ENCODE measurements at regions not wholly inside any gene's neighbourhood (a gene's known extent, or its start where the extent isn't known, plus 50 kb on each side); places are given as distances from the start of the nearest gene placed in this dataset.
"Not testable (repeated sequence)": the region's sequence is repeated elsewhere in the genome, so short reads cannot be mapped to it uniquely, and the experiment has no call there.

- no peaks in the 10 kb centered on the region for H3K27me3 Mint-ChIP-seq
- ATAC-seq, result no peak
Measured at GRCh38 chr12:33786532-33786931, 235.8 kb upstream of the ALG10 start.

GRCh38 chr12:33794954-33795353 is 227.3 kb upstream of the ALG10 start:
- no peak overlapping the region for H3K27ac Mint-ChIP-seq
- no peak for ATAC-seq
- H3K27me3 Mint-ChIP-seq, result no peaks in the 10 kb centered on the region
- no peak for DNase-seq
- H3K36me3 Mint-ChIP-seq (ENCODE audit: low read depth), result no peaks in the 10 kb centered on the region
- no peaks in the 10 kb centered on the region for H3K4me1 Mint-ChIP-seq
- no peak overlapping the region for H3K4me3 Mint-ChIP-seq
- H3K9me3 Mint-ChIP-seq, result peaks cover 42% of the 10 kb centered on the region

More at GRCh38 chr12:33786532-33786931, 235.8 kb upstream of the ALG10 start:
- H3K9me3 Mint-ChIP-seq, result peaks cover 13% of the 10 kb centered on the region
- no peak for DNase-seq
- no peaks in the 10 kb centered on the region for H3K4me1 Mint-ChIP-seq
- no peak overlapping the region for H3K27ac Mint-ChIP-seq
- H3K36me3 Mint-ChIP-seq (ENCODE audit: low read depth), result no peaks in the 10 kb centered on the region
- H3K4me3 Mint-ChIP-seq, result no peak overlapping the region

- H3K27ac Mint-ChIP-seq, result no peak overlapping the region
- ATAC-seq (no peak), DNase-seq (no peak)
- H3K9me3 Mint-ChIP-seq, result peaks cover 38% of the 10 kb centered on the region
- H3K4me3 Mint-ChIP-seq, result no peak overlapping the region
- no peaks in the 10 kb centered on the region for H3K36me3 Mint-ChIP-seq (ENCODE audit: low read depth)
- no peaks in the 10 kb centered on the region for H3K27me3 Mint-ChIP-seq
- H3K4me1 Mint-ChIP-seq, result no peaks in the 10 kb centered on the region
Measured at GRCh38 chr12:33795536-33795935, 226.8 kb upstream of the ALG10 start.

GRCh38 chr12:33813536-33813935 is 208.8 kb upstream of the ALG10 start:
- H3K9me3 Mint-ChIP-seq, result peaks cover 12% of the 10 kb centered on the region
- H3K27ac Mint-ChIP-seq, result no peak overlapping the region
- H3K4me3 Mint-ChIP-seq, result no peak overlapping the region
- no peaks in the 10 kb centered on the region for H3K36me3 Mint-ChIP-seq (ENCODE audit: low read depth)
- H3K27me3 Mint-ChIP-seq, result no peaks in the 10 kb centered on the region
- ATAC-seq, result no peak
- DNase-seq, result no peak
- H3K4me1 Mint-ChIP-seq, result no peaks in the 10 kb centered on the region

GRCh38 chr12:33817713-33818112 is 204.6 kb upstream of the ALG10 start:
- no peak for ATAC-seq
- no peak for DNase-seq
- H3K27ac Mint-ChIP-seq, result no peak overlapping the region
- no peaks in the 10 kb centered on the region for H3K27me3 Mint-ChIP-seq
- H3K4me3 Mint-ChIP-seq, result no peak overlapping the region
- H3K4me1 Mint-ChIP-seq, result no peaks in the 10 kb centered on the region
- H3K36me3 Mint-ChIP-seq (ENCODE audit: low read depth), result no peaks in the 10 kb centered on the region
- peaks cover 12% of the 10 kb centered on the region for H3K9me3 Mint-ChIP-seq

- DNase-seq (no peak), ATAC-seq (no peak)
Measured at GRCh38 chr12:33818313-33818712, 204.0 kb upstream of the ALG10 start.

GRCh38 chr12:33825442-33825841 is 196.9 kb upstream of the ALG10 start:
- no peaks in the 10 kb centered on the region for H3K27me3 Mint-ChIP-seq
- H3K36me3 Mint-ChIP-seq (ENCODE audit: low read depth), result no peaks in the 10 kb centered on the region
- H3K27ac Mint-ChIP-seq, result no peak overlapping the region
- DNase-seq (no peak), ATAC-seq (no peak)
- no peaks in the 10 kb centered on the region for H3K4me1 Mint-ChIP-seq
- no peaks in the 10 kb centered on the region for H3K9me3 Mint-ChIP-seq
- no peak overlapping the region for H3K4me3 Mint-ChIP-seq

More at GRCh38 chr12:33818313-33818712, 204.0 kb upstream of the ALG10 start:
- no peaks in the 10 kb centered on the region for H3K27me3 Mint-ChIP-seq
- no peaks in the 10 kb centered on the region for H3K36me3 Mint-ChIP-seq (ENCODE audit: low read depth)
- H3K9me3 Mint-ChIP-seq, result peaks cover 12% of the 10 kb centered on the region
- no peaks in the 10 kb centered on the region for H3K4me1 Mint-ChIP-seq
- no peak overlapping the region for H3K4me3 Mint-ChIP-seq
- H3K27ac Mint-ChIP-seq, result no peak overlapping the region

GRCh38 chr12:33825986-33826602 is 196.2 kb upstream of the ALG10 start:
- DNase-seq (no peak), ATAC-seq (no peak)
- no peaks in the 10 kb centered on the region for H3K36me3 Mint-ChIP-seq (ENCODE audit: low read depth)
- H3K27me3 Mint-ChIP-seq, result no peaks in the 10 kb centered on the region
- no peak overlapping the region for H3K4me3 Mint-ChIP-seq
- no peaks in the 10 kb centered on the region for H3K9me3 Mint-ChIP-seq
- no peak overlapping the region for H3K27ac Mint-ChIP-seq
- H3K4me1 Mint-ChIP-seq, result no peaks in the 10 kb centered on the region

- ATAC-seq (no peak), DNase-seq (no peak)
- H3K4me3 Mint-ChIP-seq, result no peak overlapping the region
- no peaks in the 10 kb centered on the region for H3K4me1 Mint-ChIP-seq
- H3K27ac Mint-ChIP-seq, result no peak overlapping the region
- H3K27me3 Mint-ChIP-seq, result no peaks in the 10 kb centered on the region
- no peaks in the 10 kb centered on the region for H3K36me3 Mint-ChIP-seq (ENCODE audit: low read depth)
- no peaks in the 10 kb centered on the region for H3K9me3 Mint-ChIP-seq
Measured at GRCh38 chr12:33828326-33828725, 194.0 kb upstream of the ALG10 start.

- Mint-ChIP-seq H3K9me3 (peaks cover 4% of the 10 kb centered on the region), H3K27me3 (no peaks in the 10 kb centered on the region), H3K4me1 (no peaks in the 10 kb centered on the region), H3K4me3 (no peak overlapping the region), H3K27ac (no peak overlapping the region), H3K36me3 (ENCODE audit: low read depth) (no peaks in the 10 kb centered on the region)
- no peak for DNase-seq
- no peak for ATAC-seq
Measured at GRCh38 chr12:33830070-33830469, 192.2 kb upstream of the ALG10 start.

- no peak overlapping the region for H3K4me3 Mint-ChIP-seq
- no peak for ATAC-seq
- H3K36me3 Mint-ChIP-seq (ENCODE audit: low read depth), result no peaks in the 10 kb centered on the region
- peaks cover 10% of the 10 kb centered on the region for H3K9me3 Mint-ChIP-seq
- H3K4me1 Mint-ChIP-seq, result no peaks in the 10 kb centered on the region
- no peaks in the 10 kb centered on the region for H3K27me3 Mint-ChIP-seq
- no peak for DNase-seq
- H3K27ac Mint-ChIP-seq, result no peak overlapping the region
Measured at GRCh38 chr12:33832900-33833299, 189.4 kb upstream of the ALG10 start.

- no peak for DNase-seq
- no peaks in the 10 kb centered on the region for H3K36me3 Mint-ChIP-seq (ENCODE audit: low read depth)
- no peak overlapping the region for H3K4me3 Mint-ChIP-seq
Measured at GRCh38 chr12:33834672-33835071, 187.6 kb upstream of the ALG10 start.

GRCh38 chr12:33876618-33877017 is 145.7 kb upstream of the ALG10 start:
- H3K36me3 Mint-ChIP-seq (ENCODE audit: low read depth), result no peaks in the 10 kb centered on the region
- no peaks in the 10 kb centered on the region for H3K4me1 Mint-ChIP-seq
- DNase-seq (no peak), ATAC-seq (no peak)
- H3K4me3 Mint-ChIP-seq, result no peak overlapping the region
- peaks cover 33% of the 10 kb centered on the region for H3K9me3 Mint-ChIP-seq
- peaks cover 3% of the 10 kb centered on the region for H3K27me3 Mint-ChIP-seq
- no peak overlapping the region for H3K27ac Mint-ChIP-seq

More at GRCh38 chr12:33834672-33835071, 187.6 kb upstream of the ALG10 start:
- Mint-ChIP-seq H3K27me3 (no peaks in the 10 kb centered on the region), H3K4me1 (no peaks in the 10 kb centered on the region), H3K9me3 (peaks cover 10% of the 10 kb centered on the region), H3K27ac (no peak overlapping the region)
- no peak for ATAC-seq

- peaks cover 9% of the 10 kb centered on the region for H3K9me3 Mint-ChIP-seq
- ATAC-seq (no peak), DNase-seq (no peak)
- no peak overlapping the region for H3K4me3 Mint-ChIP-seq
- no peaks in the 10 kb centered on the region for H3K36me3 Mint-ChIP-seq (ENCODE audit: low read depth)
- H3K27ac Mint-ChIP-seq, result no peak overlapping the region
- no peaks in the 10 kb centered on the region for H3K27me3 Mint-ChIP-seq
- no peaks in the 10 kb centered on the region for H3K4me1 Mint-ChIP-seq
Measured at GRCh38 chr12:33892425-33892824, 129.9 kb upstream of the ALG10 start.

GRCh38 chr12:33920460-33920859 is 101.8 kb upstream of the ALG10 start:
- not testable (repeated sequence) for DNase-seq; H3K4me3 Mint-ChIP-seq; H3K27me3 Mint-ChIP-seq; ATAC-seq; H3K36me3 Mint-ChIP-seq (ENCODE audit: low read depth); H3K27ac Mint-ChIP-seq; H3K4me1 Mint-ChIP-seq
- H3K9me3 Mint-ChIP-seq, result peaks cover 32% of the 10 kb centered on the region

- Mint-ChIP-seq H3K36me3 (ENCODE audit: low read depth) (no peaks in the 10 kb centered on the region), H3K27ac (no peak overlapping the region), H3K27me3 (no peaks in the 10 kb centered on the region), H3K4me3 (no peak overlapping the region), H3K9me3 (peaks cover 21% of the 10 kb centered on the region), H3K4me1 (no peaks in the 10 kb centered on the region)
- no peak for DNase-seq
- ATAC-seq, result no peak
Measured at GRCh38 chr12:33926095-33926494, 96.2 kb upstream of the ALG10 start.
